A549 (cell line): ENCODE measurements at regions not wholly inside any gene's neighbourhood (a gene's known extent, or its start where the extent isn't known, plus 50 kb on each side); places are given as distances from the start of the nearest gene placed in this dataset.

ENCODE experiments used
- ATAC-seq, 2 experiments: fragments of 200-7000 bp in 1 of 2; fragments of >200 bp in 1 of 2; cut with Nextera tagmentation in 1 of 2; cut with Tn5 transposase in 1 of 2; 3 replicates each; pipeline versions ENCODE4 v1.8.0 to v1.9.1; 2018 to 2020; ENCODE audit warnings: mild to moderate bottlenecking in 1 of 2, moderate library complexity in 1 of 2
- CTCF ChIA-PET: fragments of 300-600 bp; sonication (Branson Sonifier 250); formaldehyde crosslinking; extraction: SDS; loops from one replicate; lab custom pipeline; 2021; ENCODE audit warnings: antibody characterized with exemption, inconsistent platforms; lab: Yijun Ruan, JAX
- POLR2A ChIA-PET: fragments of 350-600 bp; formaldehyde crosslinking; extraction: SDS; loops from one replicate; lab custom pipeline; 2021; ENCODE audit warnings: antibody characterized with exemption, inconsistent platforms; lab: Yijun Ruan, JAX
- DNase-seq, 2 experiments: peaks; one replicate each; pipeline versions ENCODE4 v3.0.0 to v3.0.0-alpha.2; 2011 to 2016; ENCODE audit warnings: low read depth in 1 of 2, low spot score in 1 of 2
- FAIRE-seq: peaks from 2 replicates; lab custom pipeline; 2011; peaks lifted over from hg19 to GRCh38; lab: Jason Lieb, UNC
- H3K27ac ChIP-seq, 2 experiments: fragments of >200 bp; sonication (Bioruptor Twin); formaldehyde crosslinking; 3 replicates each; pipeline ENCODE4 v1.5.1; 2016 to 2017
- H3K4me1 ChIP-seq: fragments of >200 bp; sonication (Bioruptor Twin); formaldehyde crosslinking; 3 replicates; pipeline ENCODE4 v1.6.1; 2016
- H3K4me2 ChIP-seq: fragments of >200 bp; sonication (Bioruptor Twin); formaldehyde crosslinking; 3 replicates; pipeline ENCODE4 v1.6.1; 2016
- H3K4me3 ChIP-seq: fragments of >200 bp; sonication (Bioruptor Twin); formaldehyde crosslinking; 3 replicates; pipeline ENCODE4 v1.5.1; 2016
- H3K9me3 ChIP-seq: fragments of >200 bp; sonication (Bioruptor Twin); formaldehyde crosslinking; 3 replicates; pipeline ENCODE4 v1.6.1; 2016
- CEBPB ChIP-seq, 2 experiments: fragments of >200 bp in 1 of 2; sonication (Bioruptor Twin) in 1 of 2; formaldehyde crosslinking in 1 of 2; IDR thresholded peaks; 2 replicates each; pipeline ENCODE4 v1.6.1; 2012 to 2016
- GATA3 ChIP-seq: IDR thresholded peaks from 2 replicates; pipeline ENCODE4 v1.6.1; 2012; ENCODE audit warnings: borderline replicate concordance
- HDAC2 ChIP-seq: fragments of 200-600 bp; sonication (generic); IDR thresholded peaks from 2 replicates; pipeline ENCODE4 v1.6.1; 2016
- HEYL ChIP-seq: fragments of 250-450 bp; sonication (Bioruptor Pico); IDR thresholded peaks from 2 replicates; pipeline ENCODE4 v1.8.0; 2021; ENCODE audit warnings: mild to moderate bottlenecking, moderate library complexity
- JUNB ChIP-seq: fragments of >200 bp; sonication (Bioruptor Twin); formaldehyde crosslinking; IDR thresholded peaks from 2 replicates; pipeline ENCODE4 v1.6.1; 2016
- KDM5A ChIP-seq: fragments of 200-600 bp; sonication (generic); IDR thresholded peaks from 2 replicates; pipeline ENCODE4 v1.6.1; 2016; ENCODE audit warnings: antibody characterized with exemption, mild to moderate bottlenecking
- MAFK ChIP-seq: fragments of 450-650 bp; IDR thresholded peaks from 2 replicates; pipeline ENCODE4 v1.6.1; 2014; ENCODE audit not compliant: partially characterized antibody
- MAZ ChIP-seq: fragments of 150-350 bp; IDR thresholded peaks from 2 replicates; pipeline ENCODE4 v1.6.1; 2014; ENCODE audit warnings: antibody characterized with exemption, low read depth, low read length, borderline replicate concordance
- NFE2L2 ChIP-seq: fragments of 150-350 bp; conservative IDR thresholded peaks from 2 replicates; pipeline ENCODE4 v1.6.1; 2014; ENCODE audit warnings: low read length
- POLR2A ChIP-seq: IDR thresholded peaks from 2 replicates; pipeline ENCODE4 v1.6.1; 2012; ENCODE audit warnings: mild to moderate bottlenecking, low read length
- RCOR1 ChIP-seq: fragments of 150-350 bp; IDR thresholded peaks from 2 replicates; pipeline ENCODE4 v1.6.1; 2014; ENCODE audit warnings: antibody characterized with exemption, low read length, low read depth
- SMC3 ChIP-seq: fragments of >200 bp; sonication (Bioruptor Twin); formaldehyde crosslinking; IDR thresholded peaks from 3 replicates; pipeline ENCODE4 v1.6.1; 2018; ENCODE audit warnings: inconsistent platforms
- SREBF2 ChIP-seq: fragments of 450-650 bp; IDR thresholded peaks from 2 replicates; pipeline ENCODE4 v1.6.1; 2014; ENCODE audit warnings: mild to moderate bottlenecking, moderate library complexity
- TFCP2L1 ChIP-seq: fragments of 250-450 bp; sonication (Bioruptor Pico); IDR thresholded peaks from 2 replicates; pipeline ENCODE4 v1.5.0; 2021; ENCODE audit warnings: mild to moderate bottlenecking
- ZFP36 ChIP-seq: fragments of 450-650 bp; IDR thresholded peaks from 2 replicates; pipeline ENCODE4 v1.6.1; 2014; ENCODE audit warnings: borderline replicate concordance; ENCODE audit not compliant: partially characterized antibody
- ZSCAN20 ChIP-seq: fragments of 250-450 bp; sonication (Bioruptor Pico); IDR thresholded peaks from 2 replicates; pipeline ENCODE4 v1.8.0; 2022; ENCODE audit warnings: mild to moderate bottlenecking, moderate library complexity
- WGBS: methylation state at CpG from one replicate; pipeline ENCODE4 v1.1.6; 2017; ENCODE audit errors: missing lambda C conversion rate; 5-methylcytosine and 5-hydroxymethylcytosine counted together
- TF ChIP-seq, protein P1 (sequence below): IDR thresholded peaks from 2 replicates; pipeline ENCODE4 v1.6.1; 2012
- TF ChIP-seq, protein P2 (sequence below): fragments of 150-350 bp; IDR thresholded peaks from 2 replicates; pipeline ENCODE4 v1.6.1; 2014; ENCODE audit warnings: low read depth, mild to moderate bottlenecking, low read length

DNA sequence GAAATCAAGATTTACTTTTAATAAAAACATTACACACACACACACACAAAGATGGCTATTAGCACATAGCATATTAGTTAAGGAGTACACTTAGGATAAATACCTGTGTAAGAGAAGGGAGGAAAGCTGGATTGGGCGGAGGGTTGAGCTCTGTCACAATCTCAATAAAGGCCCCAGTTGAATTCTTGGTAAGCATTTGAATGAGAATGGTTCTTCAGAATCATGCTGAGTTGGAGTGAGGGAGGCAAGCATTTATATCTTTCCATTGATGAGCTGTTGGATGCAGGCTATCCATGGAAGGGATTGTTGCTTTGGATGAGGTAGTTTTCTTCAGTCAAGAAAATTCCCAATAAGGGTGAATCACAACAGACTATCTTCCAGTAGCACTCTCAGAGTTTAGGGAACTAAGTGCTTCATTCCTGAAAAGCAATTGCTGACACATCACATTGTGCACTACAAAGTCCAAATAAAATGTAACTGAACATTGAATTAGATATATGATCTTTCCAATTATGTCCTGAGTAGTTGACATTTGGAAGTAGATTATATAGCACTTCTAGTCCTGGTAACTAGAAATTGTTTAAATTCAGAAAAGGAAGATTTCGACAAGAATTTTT, 95.7 kb downstream of the SUCNR1 start:
- ChIA-PET CTCF (no interaction called here), POLR2A (no interaction called here)
- Histone ChIP-seq H3K4me3 (no peak overlapping the region), H3K4me2 (no peak overlapping the region), H3K9me3 (no peaks in the 10 kb centered on the region), H3K27ac (no peak overlapping the region), H3K4me1 (peaks cover 40% of the 10 kb centered on the region)
- FAIRE-seq (no peak), DNase-seq (no peak), ATAC-seq (no peak)
- 92% methylated on average over 2 of the region's 2 CpGs for WGBS
- TF ChIP-seq SMC3 = no peak
- no peak for TF ChIP-seq SREBF2
- TF ChIP-seq MAFK = peak; percentile 91
- TF ChIP-seq POLR2A = no peak
- no peak for TF ChIP-seq ZFP36

DNA sequence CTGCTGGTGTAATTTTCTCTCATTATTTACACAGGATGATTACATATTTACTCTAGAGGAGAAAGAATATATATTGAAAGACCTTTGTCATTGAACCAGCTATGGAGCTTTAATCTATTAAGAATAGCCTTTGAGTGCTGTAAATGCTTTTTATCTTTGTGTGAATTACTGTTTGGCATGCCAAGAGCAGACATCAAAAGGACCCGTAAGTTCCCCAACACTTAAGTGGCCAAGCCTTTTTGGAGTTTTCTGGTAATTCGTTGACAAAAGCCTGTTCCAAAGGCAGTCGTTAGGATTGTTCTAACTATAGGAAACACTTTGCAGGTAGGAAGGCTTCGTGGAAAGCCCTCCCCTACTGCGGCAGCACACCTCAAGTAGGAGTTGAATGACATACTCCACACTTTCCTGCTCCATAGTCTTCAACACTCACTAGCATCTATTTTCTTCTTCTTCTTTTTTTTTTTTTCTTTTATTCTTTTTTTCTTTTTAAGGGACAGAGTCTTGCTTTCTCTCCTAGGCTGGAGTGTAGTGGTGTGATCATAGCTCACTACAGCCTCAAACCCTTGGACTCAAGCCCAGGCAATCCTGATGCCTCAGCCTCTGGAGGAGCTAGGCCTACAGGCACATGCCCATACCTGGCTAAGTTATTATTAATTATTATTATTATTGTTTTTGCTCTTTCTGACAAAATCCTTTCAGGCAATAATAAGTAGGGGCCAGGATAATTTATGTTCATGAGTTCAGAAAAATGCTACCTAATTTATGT, 98.6 kb downstream of the SUCNR1 start:
- Histone ChIP-seq H3K27ac (peak overlapping the region; percentile 18 to 27; a peak in 3 of 6 replicates), H3K4me2 (peak overlapping the region; percentile 55), H3K9me3 (no peaks in the 10 kb centered on the region), H3K4me1 (peaks cover 61% of the 10 kb centered on the region), H3K4me3 (no peak overlapping the region)
- DNase-seq (peak in 1 of 2 experiments; percentile 27), FAIRE-seq (no peak), ATAC-seq (peak in 1 of 2 experiments; percentile 26; a peak in 2 of 6 replicates)
- ChIA-PET CTCF (no interaction called here), POLR2A (no interaction called here)
- WGBS = 34% methylated on average over 5 of the region's 5 CpGs
- peak; percentile 31 for TF ChIP-seq GATA3
- TF ChIP-seq RCOR1 = no peak
- TF ChIP-seq, all 56 proteins: peak for 1

DNA sequence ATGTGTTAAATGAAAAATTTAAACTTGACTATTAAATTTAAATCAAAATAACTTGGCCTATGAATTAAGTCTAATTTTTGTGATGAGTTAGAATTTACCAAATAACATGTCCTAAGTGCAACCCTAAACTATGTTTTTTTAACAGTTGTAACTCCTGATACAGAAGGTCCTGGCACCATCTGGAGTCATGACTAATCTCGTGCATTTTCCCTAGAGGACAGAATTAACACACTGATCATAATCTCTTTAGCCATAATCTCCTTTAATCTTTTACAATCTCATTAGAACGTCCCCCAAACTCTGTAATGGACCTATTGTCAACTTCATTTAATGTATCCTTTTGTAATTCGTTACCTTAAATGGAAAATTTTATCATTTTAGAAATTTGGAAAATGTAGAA, 100.6 kb downstream of the SUCNR1 start:
- TF ChIP-seq HDAC2 (no peak), ZFP36 (no peak), ZSCAN20 (CRISPR knock-in tag) (no peak), CEBPB (IDR thresholded peaks at IDR 0.05) (no peak), JUNB (no peak), KDM5A (no peak), MAFK (no peak), MAZ (no peak), NFE2L2 (no peak), TFCP2L1 (no peak), SMC3 (no peak), HEYL (CRISPR knock-in tag) (no peak)
- TF ChIP-seq, protein P1, sequence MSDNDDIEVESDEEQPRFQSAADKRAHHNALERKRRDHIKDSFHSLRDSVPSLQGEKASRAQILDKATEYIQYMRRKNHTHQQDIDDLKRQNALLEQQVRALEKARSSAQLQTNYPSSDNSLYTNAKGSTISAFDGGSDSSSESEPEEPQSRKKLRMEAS = no peak
- TF ChIP-seq, protein P2, sequence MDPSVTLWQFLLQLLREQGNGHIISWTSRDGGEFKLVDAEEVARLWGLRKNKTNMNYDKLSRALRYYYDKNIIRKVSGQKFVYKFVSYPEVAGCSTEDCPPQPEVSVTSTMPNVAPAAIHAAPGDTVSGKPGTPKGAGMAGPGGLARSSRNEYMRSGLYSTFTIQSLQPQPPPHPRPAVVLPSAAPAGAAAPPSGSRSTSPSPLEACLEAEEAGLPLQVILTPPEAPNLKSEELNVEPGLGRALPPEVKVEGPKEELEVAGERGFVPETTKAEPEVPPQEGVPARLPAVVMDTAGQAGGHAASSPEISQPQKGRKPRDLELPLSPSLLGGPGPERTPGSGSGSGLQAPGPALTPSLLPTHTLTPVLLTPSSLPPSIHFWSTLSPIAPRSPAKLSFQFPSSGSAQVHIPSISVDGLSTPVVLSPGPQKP = no peak
- Histone ChIP-seq H3K4me2 (no peak overlapping the region), H3K9me3 (no peaks in the 10 kb centered on the region), H3K27ac (no peak overlapping the region), H3K4me1 (peaks cover 63% of the 10 kb centered on the region), H3K4me3 (no peak overlapping the region)
- 47% methylated on average over 3 of the region's 3 CpGs for WGBS
- FAIRE-seq (no peak), DNase-seq (no peak), ATAC-seq (no peak)
- POLR2A ChIA-PET = no interaction called here
- CTCF ChIA-PET = no interaction called here
